Activated CD4-positive, alpha-beta T cell treated with anti-CD3 and anti-CD28 coated beads, Interleukin-2, amount 50 U/mL, for 1 hour (primary cell): ENCODE measurements at regions not wholly inside any gene's neighbourhood (a gene's known extent, or its start where the extent isn't known, plus 50 kb on each side); places are given as distances from the start of the nearest gene placed in this dataset.

Source experiments
- DNase-seq: peaks from one replicate; pipeline ENCODE4 v3.0.0-alpha.2; 2020

- DNase-seq: no peak
Observed at GRCh38 chr13:26822146-26822545, 61.6 kb upstream of the GPR12 start.

GRCh38 chr13:26821672-26822071 lies 61.1 kb upstream of the GPR12 start:
- no peak for DNase-seq

- DNase-seq: no peak
Observed at GRCh38 chr13:26820871-26821270, 60.3 kb upstream of the GPR12 start.

GRCh38 chr13:26819046-26819445 lies 58.5 kb upstream of the GPR12 start:
- no peak for DNase-seq

- DNase-seq: no peak
Observed at GRCh38 chr13:26816881-26817280, 56.3 kb upstream of the GPR12 start.

- no peak for DNase-seq
Observed at GRCh38 chr13:26813980-26814348, 53.4 kb upstream of the GPR12 start.

GRCh38 chr13:26813321-26813979 lies 52.9 kb upstream of the GPR12 start:
- no peak for DNase-seq

- no peak for DNase-seq
Observed at GRCh38 chr13:26811581-26811980, 51.0 kb upstream of the GPR12 start.
